ENCODE measurements at regions not wholly inside any gene's neighbourhood (a gene's known extent, or its start where the extent isn't known, plus 50 kb on each side); places are given as distances from the start of the nearest gene placed in this dataset.
A peak's percentile ranks its signal among the peaks of the same experiment; 100 is the strongest.

GRCh38 chr6:156450421-156450820, 326.8 kb upstream of the ARID1B start (continued):
- no peak for TF ChIP-seq CTCF (conservative IDR thresholded peaks at IDR 0.05; ENCODE audit: low read depth in 2 of 2)
- no peak for TF ChIP-seq JUNB (IDR thresholded peaks at IDR 0.05; ENCODE audit: unreplicated experiment)
- TF ChIP-seq POLR2AphosphoS5 (IDR thresholded peaks at IDR 0.05; ENCODE audit: low read depth): no peak
- no peak for TF ChIP-seq CREB1 (CRISPR knock-in tag; IDR thresholded peaks at IDR 0.05; ENCODE audit: low read depth)
- TF ChIP-seq EZH2phosphoT487 (IDR thresholded peaks at IDR 0.05; ENCODE audit: unreplicated experiment): no peak

GRCh38 chr6:156449569-156449968, 327.6 kb upstream of the ARID1B start:
- Mint-ChIP-seq H3K36me3 (ENCODE audit: low read depth) (no peaks in the 10 kb centered on the region), H3K27me3 (ENCODE audit: insufficient read depth, low read depth, poor library complexity) (peaks cover 4% of the 10 kb centered on the region), H3K9me3 (peaks cover 3% of the 10 kb centered on the region; the same call in 1 of the 3 replicates), H3K4me1 (peaks cover 3% of the 10 kb centered on the region; the same call in 1 of the 3 replicates), H3K4me3 (no peak overlapping the region), H3K27ac (no peak overlapping the region)
- Histone ChIP-seq H3K79me2 (replicated peaks; ENCODE audit: insufficient read depth) (no peaks in the 10 kb centered on the region), H3K4me3 (no peak overlapping the region), H3K4me1 (ENCODE audit: insufficient read depth) (no peaks in the 10 kb centered on the region), H3F3A (replicated peaks; ENCODE audit: low read depth) (no peaks in the 10 kb centered on the region), H3K27ac (ENCODE audit: low read depth) (no peak overlapping the region), H3K4me2 (no peak overlapping the region), H3K9me2 (ENCODE audit: insufficient read depth) (peaks cover 13% of the 10 kb centered on the region; the same call in 1 of the 2 replicates), H4K20me1 (replicated peaks; ENCODE audit: insufficient read depth) (no peaks in the 10 kb centered on the region), H3K36me3 (ENCODE audit: insufficient read depth) (no peaks in the 10 kb centered on the region), H2AFZ (0 out of 2 replicates have a peak overlapping the region, but pooled peaks have one; percentile 5), H3K27me3 (ENCODE audit: insufficient read depth) (no peaks in the 10 kb centered on the region)
- ATAC-seq (no peak), DNase-seq (ENCODE audit: low spot score) (peak; percentile 5)
- no peak for TF ChIP-seq REST (IDR thresholded peaks at IDR 0.05; ENCODE audit: unreplicated experiment)
- no peak for TF ChIP-seq EZH2 (IDR thresholded peaks at IDR 0.05; ENCODE audit: low read depth, unreplicated experiment)
- no peak for TF ChIP-seq JUNB (IDR thresholded peaks at IDR 0.05; ENCODE audit: unreplicated experiment)
- TF ChIP-seq STAT1 (IDR thresholded peaks at IDR 0.05; ENCODE audit: unreplicated experiment): no peak
- no peak for TF ChIP-seq ZNF114 (CRISPR knock-in tag; IDR thresholded peaks at IDR 0.05)
- TF ChIP-seq ZNF331 (CRISPR knock-in tag; IDR thresholded peaks at IDR 0.05; ENCODE audit: low read depth): no peak
- TF ChIP-seq CREB1 (CRISPR knock-in tag; IDR thresholded peaks at IDR 0.05; ENCODE audit: low read depth): no peak
- TF ChIP-seq POLR2AphosphoS5 (IDR thresholded peaks at IDR 0.05; ENCODE audit: low read depth): no peak
- no peak for TF ChIP-seq ETS1 (IDR thresholded peaks at IDR 0.05)
- TF ChIP-seq EZH2phosphoT487 (IDR thresholded peaks at IDR 0.05; ENCODE audit: unreplicated experiment): no peak
- no peak for TF ChIP-seq ZNF462 (CRISPR knock-in tag; IDR thresholded peaks at IDR 0.05)

Measured in GM23338 (cell line).